Lung (tissue), 11 donors: ENCODE measurements at regions not wholly inside any gene's neighbourhood (a gene's known extent, or its start where the extent isn't known, plus 50 kb on each side); places are given as distances from the start of the nearest gene placed in this dataset.

Experiments used
- ATAC-seq: fragments of 200-7000 bp; cut with Tn5 transposase; one replicate; pipeline ENCODE4 v1.9.1; 2020; ENCODE audit warnings: moderate number of reproducible peaks; ENCODE audit not compliant: insufficient read depth, low FRiP score
- DNase-seq, 3 donors: peaks; one replicate each; pipeline ENCODE4 v3.0.0-alpha.2; 2013 to 2017
- H3K27ac ChIP-seq, 2 donors: one replicate each; pipeline ENCODE4 v1.5.1; 2013; ENCODE audit warnings: mild to moderate bottlenecking in 2 of 2, moderate library complexity in 2 of 2, control low read depth in 1 of 2, inconsistent platforms in 1 of 2, low read depth in 1 of 2, low read length in 1 of 2
- H3K27me3 ChIP-seq, 3 donors: one replicate each; pipeline ENCODE4 v1.5.1; 2013; ENCODE audit warnings: low read length in 2 of 3; ENCODE audit not compliant: control insufficient read depth in 3 of 3, insufficient read depth in 3 of 3
- H3K36me3 ChIP-seq, 4 donors: one replicate each; pipeline ENCODE4 v1.5.1; 2013; ENCODE audit warnings: low read length in 4 of 4, mild to moderate bottlenecking in 1 of 4, moderate library complexity in 1 of 4; ENCODE audit not compliant: control insufficient read depth in 4 of 4, insufficient read depth in 4 of 4
- H3K4me1 ChIP-seq, 5 donors: one replicate each; pipeline ENCODE4 v1.5.1; 2013; ENCODE audit warnings: low read length in 5 of 5, mild to moderate bottlenecking in 2 of 5, moderate library complexity in 1 of 5; ENCODE audit not compliant: control insufficient read depth in 5 of 5, insufficient read depth in 5 of 5
- H3K4me3 ChIP-seq: one replicate; pipeline ENCODE4 v1.5.1; 2013; ENCODE audit warnings: mild to moderate bottlenecking, control low read depth, moderate library complexity
- H3K9ac ChIP-seq, 2 donors: one replicate each; pipeline ENCODE4 v1.5.1; 2013; ENCODE audit warnings: low read length in 2 of 2, control low read depth in 1 of 2; ENCODE audit not compliant: insufficient read depth in 1 of 2
- H3K9me3 ChIP-seq, 4 donors: one replicate each; pipeline ENCODE4 v1.5.1; 2013; ENCODE audit warnings: low read length in 3 of 4, mild to moderate bottlenecking in 1 of 4, moderate library complexity in 1 of 4; ENCODE audit not compliant: control insufficient read depth in 4 of 4, insufficient read depth in 3 of 4
- WGBS, 2 donors: extraction: QIAGEN DNeasy Blood & Tissue Kit; methylation state at CpG; one replicate each; pipeline ENCODE4 v1.1.7; 2013; 5-methylcytosine and 5-hydroxymethylcytosine counted together
- TF ChIP-seq, protein P1 (sequence below): IDR thresholded peaks from 2 replicates; pipeline ENCODE4 v1.5.1; 2012; ENCODE audit warnings: mild to moderate bottlenecking; ENCODE audit errors: control extremely low read depth, extremely low read depth
- donor health status: control.
- donor health status: control.
- donor health status: Bipolar disorder and iron deficiency.
- donor health status: healthy.
- donor health status: DM: yes; HTN: yes; CAD: no.

DNA sequence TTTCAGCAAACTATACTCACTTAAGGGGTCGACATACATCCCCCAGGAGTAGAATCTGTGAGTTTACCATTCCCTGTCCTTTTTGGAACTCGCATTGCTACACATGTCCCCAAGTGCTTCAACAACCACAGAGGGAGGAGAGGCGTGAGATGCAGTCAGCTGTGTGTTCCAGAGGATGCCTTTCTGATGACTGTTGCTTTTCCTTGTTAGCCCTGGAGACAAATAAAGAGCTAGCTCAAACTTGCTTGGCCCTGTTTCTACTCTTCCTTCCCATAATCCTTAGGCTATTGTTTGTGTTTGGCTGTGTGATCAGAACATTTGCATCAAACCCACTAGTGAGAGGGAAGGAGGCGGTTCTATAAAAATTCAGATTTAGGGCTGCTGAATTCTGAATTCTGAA is 264.0 kb downstream of the ENGASE start:
- TF ChIP-seq, protein P1, sequence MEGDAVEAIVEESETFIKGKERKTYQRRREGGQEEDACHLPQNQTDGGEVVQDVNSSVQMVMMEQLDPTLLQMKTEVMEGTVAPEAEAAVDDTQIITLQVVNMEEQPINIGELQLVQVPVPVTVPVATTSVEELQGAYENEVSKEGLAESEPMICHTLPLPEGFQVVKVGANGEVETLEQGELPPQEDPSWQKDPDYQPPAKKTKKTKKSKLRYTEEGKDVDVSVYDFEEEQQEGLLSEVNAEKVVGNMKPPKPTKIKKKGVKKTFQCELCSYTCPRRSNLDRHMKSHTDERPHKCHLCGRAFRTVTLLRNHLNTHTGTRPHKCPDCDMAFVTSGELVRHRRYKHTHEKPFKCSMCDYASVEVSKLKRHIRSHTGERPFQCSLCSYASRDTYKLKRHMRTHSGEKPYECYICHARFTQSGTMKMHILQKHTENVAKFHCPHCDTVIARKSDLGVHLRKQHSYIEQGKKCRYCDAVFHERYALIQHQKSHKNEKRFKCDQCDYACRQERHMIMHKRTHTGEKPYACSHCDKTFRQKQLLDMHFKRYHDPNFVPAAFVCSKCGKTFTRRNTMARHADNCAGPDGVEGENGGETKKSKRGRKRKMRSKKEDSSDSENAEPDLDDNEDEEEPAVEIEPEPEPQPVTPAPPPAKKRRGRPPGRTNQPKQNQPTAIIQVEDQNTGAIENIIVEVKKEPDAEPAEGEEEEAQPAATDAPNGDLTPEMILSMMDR = no peak
- no peak overlapping the region for H3K27ac ChIP-seq
- no peaks in the 10 kb centered on the region for H3K36me3 ChIP-seq
- DNase-seq (no peak), ATAC-seq (no peak)
- no peak overlapping the region for H3K4me3 ChIP-seq
- peaks cover 0 to 7% (median 3%) of the 10 kb centered on the region in 3 donors for H3K27me3 ChIP-seq
- H3K9ac ChIP-seq = no peak overlapping the region
- WGBS, 2 donors = 59 to 67% methylated on average over 4 of the region's 4 CpGs
- no peaks in the 10 kb centered on the region for H3K4me1 ChIP-seq
- H3K9me3 ChIP-seq = peaks cover 0 to 1% (median 0%) of the 10 kb centered on the region in 4 donors

DNA sequence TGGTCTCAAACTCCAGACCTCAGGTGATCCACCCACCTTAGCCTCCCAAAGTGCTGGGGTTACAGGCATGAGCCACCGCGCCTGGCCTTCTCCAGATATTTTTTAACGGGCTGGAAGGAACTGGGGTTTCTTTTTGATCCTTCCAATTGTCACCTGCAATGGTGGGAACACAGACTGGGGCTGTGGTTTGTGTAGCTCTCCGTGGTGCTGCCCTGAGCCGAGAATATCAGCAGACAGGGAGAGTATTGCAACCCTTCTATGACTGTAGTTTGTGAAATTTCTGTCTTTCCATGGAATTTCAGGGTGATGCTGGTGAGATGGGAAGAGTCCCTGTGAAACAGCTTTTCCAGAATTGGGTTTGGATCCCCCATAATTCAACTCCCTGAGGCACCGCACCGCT is 263.5 kb downstream of the ENGASE start:
- TF ChIP-seq, protein P1 = no peak
- H3K36me3 ChIP-seq = no peaks in the 10 kb centered on the region
- no peaks in the 10 kb centered on the region for H3K4me1 ChIP-seq
- ATAC-seq = no peak
- no peaks in the 10 kb centered on the region for H3K9me3 ChIP-seq
- H3K27me3 ChIP-seq = peaks cover 0 to 8% (median 3%) of the 10 kb centered on the region in 3 donors
- peak in 1 of 3 donors; percentile 13 for DNase-seq
- no peak overlapping the region for H3K4me3 ChIP-seq
- H3K27ac ChIP-seq = no peak overlapping the region
- WGBS, 2 donors = 56 to 61% methylated on average over 7 of the region's 7 CpGs
- no peak overlapping the region for H3K9ac ChIP-seq

DNA sequence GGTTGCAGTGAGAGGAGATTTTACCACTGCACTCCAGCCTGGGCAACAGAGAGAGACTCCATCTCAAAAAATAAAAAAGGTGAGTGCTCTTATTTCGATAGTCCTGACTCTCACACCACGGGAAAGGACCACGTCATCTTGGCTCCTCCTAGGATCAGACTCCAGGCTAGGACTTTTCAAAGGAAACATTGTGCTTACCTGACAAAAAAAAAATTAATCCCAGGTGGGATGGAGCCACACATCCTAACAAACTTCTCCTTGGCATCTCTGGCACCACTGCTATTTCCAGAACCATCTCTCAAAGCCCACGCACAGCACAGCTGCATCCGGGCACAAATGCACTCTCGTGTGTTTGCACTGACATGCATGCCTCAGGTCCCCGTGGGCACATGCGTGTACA is 262.4 kb downstream of the ENGASE start:
- H3K4me1 ChIP-seq = no peaks in the 10 kb centered on the region
- H3K27me3 ChIP-seq = peaks cover 0 to 12% (median 3%) of the 10 kb centered on the region in 3 donors
- 68 to 69% methylated on average over 8 of the region's 8 CpGs for WGBS, 2 donors
- no peaks in the 10 kb centered on the region for H3K9me3 ChIP-seq
- ATAC-seq = no peak
- DNase-seq = no peak
- H3K27ac ChIP-seq = no peak overlapping the region
- no peak overlapping the region for H3K4me3 ChIP-seq
- no peaks in the 10 kb centered on the region for H3K36me3 ChIP-seq
- TF ChIP-seq, protein P1 = no peak
- H3K9ac ChIP-seq = no peak overlapping the region

DNA sequence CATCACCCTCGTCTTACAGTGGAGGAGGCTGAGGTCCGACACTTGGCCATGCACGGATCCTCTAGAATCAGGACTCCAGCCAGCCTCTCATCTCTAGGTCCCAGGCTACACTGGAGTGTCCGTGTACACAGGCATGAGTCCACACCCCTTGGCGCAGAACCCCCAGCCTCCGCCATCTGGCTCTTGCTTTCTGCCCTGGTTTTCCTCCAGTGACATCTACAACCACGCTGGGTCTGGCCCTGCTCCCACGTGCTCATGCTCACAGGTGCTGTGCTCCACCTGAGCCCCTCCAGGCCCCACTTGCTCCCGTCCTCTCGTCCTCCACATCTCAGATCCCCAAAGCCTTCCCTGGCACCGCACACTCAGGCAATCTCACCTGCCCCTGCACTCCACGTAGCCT is 260.8 kb downstream of the ENGASE start:
- H3K9me3 ChIP-seq = no peaks in the 10 kb centered on the region
- no peak overlapping the region for H3K27ac ChIP-seq
- H3K4me1 ChIP-seq = no peaks in the 10 kb centered on the region
- no peak overlapping the region for H3K9ac ChIP-seq
- no peak overlapping the region for H3K4me3 ChIP-seq
- no peaks in the 10 kb centered on the region for H3K36me3 ChIP-seq
- DNase-seq (no peak), ATAC-seq (no peak)
- WGBS, 2 donors = 74 to 83% methylated on average over 12 of the region's 12 CpGs
- peaks cover 3 to 14% (median 3%) of the 10 kb centered on the region in 3 donors for H3K27me3 ChIP-seq
- TF ChIP-seq, protein P1 = no peak
